Kidney glomerular epithelial cell (primary cell): ENCODE measurements at regions not wholly inside any gene's neighbourhood (a gene's known extent, or its start where the extent isn't known, plus 50 kb on each side); places are given as distances from the start of the nearest gene placed in this dataset.
"Not testable (repeated sequence)": the region's sequence is repeated elsewhere in the genome, so short reads cannot be mapped to it uniquely, and the experiment has no call there.

Experiments
- DNase-seq: peaks from one replicate; lab custom pipeline; 2025; lab: John Stamatoyannopoulos, UW

GRCh38 chr6:30832864-30833263 lies 51.5 kb upstream of the DDR1 start:
- no peak for DNase-seq

GRCh38 chr6:30830438-30830837 lies 53.9 kb upstream of the DDR1 start:
- no peak for DNase-seq

GRCh38 chr6:30829639-30830255 lies 54.6 kb upstream of the DDR1 start:
- no peak for DNase-seq

- no peak for DNase-seq
Measured at GRCh38 chr6:30829033-30829432, 55.3 kb upstream of the DDR1 start.

- DNase-seq = peak; percentile 89
Measured at GRCh38 chr6:30828027-30828962, 56.0 kb upstream of the DDR1 start.

- no peak for DNase-seq
Measured at GRCh38 chr6:30826961-30827342, 57.4 kb upstream of the DDR1 start.

GRCh38 chr6:30824698-30825097 lies 59.6 kb upstream of the DDR1 start:
- DNase-seq = no peak

- DNase-seq = no peak
Measured at GRCh38 chr6:30823534-30823865, 60.8 kb upstream of the DDR1 start.

- peak; percentile 17 for DNase-seq
Measured at GRCh38 chr6:30821862-30822784, 62.2 kb upstream of the DDR1 start.

GRCh38 chr6:30820193-30820592 lies 64.1 kb upstream of the DDR1 start:
- no peak for DNase-seq

GRCh38 chr6:30819297-30819917 lies 64.9 kb upstream of the DDR1 start:
- no peak for DNase-seq

- peak; percentile 75 for DNase-seq
Measured at GRCh38 chr6:30818391-30818841, 65.9 kb upstream of the DDR1 start.

GRCh38 chr6:30816791-30817739 lies 67.3 kb upstream of the DDR1 start:
- DNase-seq = no peak

GRCh38 chr6:30816296-30816695 lies 68.0 kb upstream of the DDR1 start:
- not testable (repeated sequence) for DNase-seq

- not testable (repeated sequence) for DNase-seq
Measured at GRCh38 chr6:30815041-30815742, 69.1 kb upstream of the DDR1 start.

GRCh38 chr6:30814146-30815040 lies 69.9 kb upstream of the DDR1 start:
- DNase-seq = peak; percentile 69

- no peak for DNase-seq
Measured at GRCh38 chr6:30813631-30814145, 69.3 kb upstream of the IER3 start.

GRCh38 chr6:30810813-30811339 lies 66.5 kb upstream of the IER3 start:
- peak; percentile 58 for DNase-seq

GRCh38 chr6:30807566-30807965 lies 63.2 kb upstream of the IER3 start:
- not testable (repeated sequence) for DNase-seq
